NCI-H2227 treated with DMSO at 0.1 percent for 48 hours (cell line): ENCODE measurements at regions not wholly inside any gene's neighbourhood (a gene's known extent, or its start where the extent isn't known, plus 50 kb on each side); places are given as distances from the start of the nearest gene placed in this dataset.

Source experiments
- DNase-seq: peaks from one replicate; lab custom pipeline; 2025; lab: John Stamatoyannopoulos, UW

DNA sequence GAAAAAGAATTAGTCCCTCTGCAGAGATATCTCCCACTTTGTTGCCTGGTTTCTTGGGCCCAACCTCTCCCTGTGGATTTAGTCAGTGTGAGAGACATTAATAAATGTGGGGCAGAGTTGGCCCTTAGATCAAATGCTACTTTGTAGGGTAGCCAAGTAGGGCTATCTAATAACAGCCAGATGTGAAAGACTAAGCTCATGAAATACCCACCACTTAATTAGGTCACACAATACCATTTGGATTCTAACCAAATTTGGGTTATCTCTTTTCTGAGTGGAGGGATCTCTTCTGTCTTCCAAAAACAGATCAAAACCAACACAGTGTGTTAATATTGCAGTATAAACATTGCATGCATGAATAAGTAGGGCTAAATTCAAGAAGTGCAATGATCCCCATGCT lies 626.8 kb upstream of the ZEB2 start:
- no peak for DNase-seq

DNA sequence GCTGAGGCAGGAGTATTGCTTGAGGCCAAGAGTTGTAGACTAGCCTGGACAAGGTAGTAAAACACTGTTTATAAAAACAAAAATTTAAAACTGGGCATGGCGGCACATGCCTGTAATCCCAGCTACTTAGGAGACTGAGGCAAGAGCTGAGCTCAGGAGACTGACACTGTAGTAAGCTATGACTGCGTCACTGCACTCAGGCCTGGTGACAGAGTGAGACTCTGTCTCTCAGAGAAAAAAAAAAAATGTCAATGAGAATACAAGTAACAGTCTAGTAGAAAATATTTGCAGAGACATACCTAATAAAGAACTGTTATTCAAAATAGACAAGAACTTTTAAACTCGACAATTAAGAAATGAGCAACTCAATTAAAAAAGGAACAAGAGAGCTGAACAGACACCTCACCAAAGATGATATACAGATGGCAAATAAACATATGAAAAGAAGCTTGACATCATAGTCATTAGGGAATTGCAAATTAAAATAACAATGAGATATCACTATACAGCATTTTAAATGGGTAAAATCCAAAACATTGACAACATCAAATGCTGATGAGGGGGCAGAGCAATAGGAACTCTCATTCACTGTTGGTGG lies 624.3 kb upstream of the ZEB2 start:
- DNase-seq: no peak

DNA sequence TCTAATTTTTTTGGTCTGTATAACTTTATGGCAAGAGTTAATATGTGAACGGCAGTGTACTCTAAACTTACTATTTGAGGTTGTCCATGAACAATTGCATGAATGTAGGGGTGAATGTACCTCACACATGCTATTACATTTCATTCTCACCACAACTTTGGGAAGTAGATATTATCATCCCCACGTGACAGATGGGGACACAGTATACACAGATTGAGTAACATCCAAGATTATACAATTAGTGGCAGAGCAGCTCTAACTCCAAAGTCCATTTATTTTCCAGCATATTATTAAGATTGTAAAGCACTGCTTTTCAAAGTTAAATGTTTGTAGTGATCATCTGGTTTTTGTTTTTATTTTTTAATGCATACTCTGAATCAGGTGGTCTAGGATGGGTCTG lies 622.1 kb upstream of the ZEB2 start:
- no peak for DNase-seq

DNA sequence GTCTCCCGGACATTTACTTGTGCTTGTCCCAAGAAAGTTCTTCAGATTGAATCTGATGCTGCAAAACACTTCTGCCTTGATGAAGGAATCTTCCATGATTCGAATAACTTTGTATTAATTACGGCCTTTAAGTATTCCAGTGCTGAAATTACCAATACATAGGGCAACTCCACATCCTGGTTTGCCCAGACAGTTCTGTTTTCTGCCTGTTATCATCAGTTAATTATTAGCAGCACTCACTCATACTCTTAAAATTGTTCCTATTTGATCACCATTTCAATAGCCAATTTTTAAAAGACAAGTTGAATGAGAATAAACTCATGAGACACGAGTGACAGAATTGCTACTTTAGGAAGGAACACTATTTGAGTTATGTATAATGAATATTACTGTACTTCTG lies 620.7 kb upstream of the ZEB2 start:
- no peak for DNase-seq

DNA sequence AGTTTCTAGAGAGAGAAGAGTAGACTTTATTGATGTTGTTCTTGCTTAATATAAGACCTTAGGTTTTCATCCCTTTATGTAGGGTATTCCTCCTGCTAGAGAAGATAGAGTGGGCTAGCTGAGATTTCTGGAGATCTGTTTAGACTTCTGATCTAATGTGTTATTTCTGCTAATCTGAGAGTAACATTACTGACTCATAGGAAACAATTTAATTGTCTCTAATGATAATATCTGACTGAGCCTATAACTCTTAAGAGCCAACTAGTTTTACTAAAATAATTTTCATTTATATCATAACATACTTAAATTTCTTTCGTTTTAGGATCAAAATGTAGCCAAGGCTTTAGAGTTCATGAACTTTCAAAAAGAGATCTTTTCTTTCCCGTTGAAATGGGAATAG lies 618.7 kb upstream of the ZEB2 start:
- no peak for DNase-seq

DNA sequence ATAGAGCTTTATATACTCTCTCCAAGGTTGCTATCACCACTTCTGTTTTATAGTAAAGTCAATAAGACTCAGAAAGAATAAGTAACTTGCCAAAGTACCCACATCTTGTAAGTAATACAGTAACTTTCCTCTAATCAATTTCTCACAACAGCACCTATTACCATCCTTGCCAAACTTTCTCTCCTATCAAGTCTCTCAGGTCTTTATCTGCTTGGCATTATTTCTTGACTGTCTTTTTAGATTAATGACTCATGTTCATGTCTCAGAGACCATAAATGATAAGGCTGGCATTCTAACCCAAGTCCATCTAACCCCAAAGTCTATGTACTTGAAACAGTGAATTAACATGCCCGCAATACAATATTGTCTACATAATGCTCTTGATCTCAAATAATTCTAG lies 618.0 kb upstream of the ZEB2 start:
- no peak for DNase-seq

DNA sequence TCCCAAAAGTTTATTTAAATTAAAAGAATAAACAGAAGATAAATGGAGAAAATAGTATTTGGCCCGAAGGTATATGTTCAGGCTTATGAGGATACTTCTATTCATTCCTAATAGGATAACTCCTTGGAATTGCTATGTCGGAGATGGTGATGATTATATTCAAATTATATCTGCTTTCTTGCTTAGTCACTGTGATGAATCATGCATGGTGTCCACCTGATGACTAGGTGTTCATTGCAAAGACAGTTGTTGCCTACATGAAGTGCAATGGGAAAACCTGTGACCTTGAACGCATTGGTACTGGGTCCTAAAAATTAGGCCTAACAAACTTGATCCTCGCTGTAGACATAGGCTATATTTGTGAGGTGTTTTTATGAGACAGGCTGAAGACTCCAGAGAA lies 617.3 kb upstream of the ZEB2 start:
- no peak for DNase-seq

DNA sequence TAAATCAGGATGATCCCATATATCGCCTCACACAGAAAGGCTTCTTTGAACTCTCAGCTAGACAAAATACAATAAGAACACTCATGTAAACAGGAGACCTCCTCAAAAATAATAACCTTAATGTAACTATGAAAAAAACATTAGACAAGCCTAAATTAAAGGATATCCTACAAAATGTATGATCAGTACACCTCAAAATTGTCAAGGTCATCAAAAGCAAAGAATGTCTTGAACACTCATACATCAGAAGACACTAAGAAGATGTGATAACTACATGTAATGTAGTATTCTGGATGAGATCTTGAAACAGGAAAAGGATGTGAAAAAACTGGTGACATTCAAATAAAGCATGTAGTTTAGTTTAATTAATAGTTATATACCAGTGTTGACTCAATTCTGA lies 616.8 kb upstream of the ZEB2 start:
- DNase-seq: no peak

DNA sequence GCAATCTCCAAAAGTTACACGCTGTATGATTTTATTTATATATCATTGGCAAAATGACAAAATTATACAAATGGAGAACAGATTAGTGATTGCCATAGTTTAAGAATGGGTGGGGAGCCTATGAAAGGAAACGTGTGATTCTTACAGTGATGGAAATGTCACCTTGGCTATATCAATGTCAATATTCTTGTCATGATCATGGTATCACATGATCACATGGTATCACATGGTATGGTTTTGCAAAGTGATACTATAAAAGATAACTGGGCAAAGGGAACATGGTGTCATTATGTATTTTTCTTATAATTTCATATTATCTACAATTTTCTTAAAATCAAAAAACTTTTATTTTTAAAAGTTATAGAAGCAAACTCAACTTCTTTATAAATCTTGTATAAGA lies 606.2 kb upstream of the ZEB2 start:
- DNase-seq: no peak

DNA sequence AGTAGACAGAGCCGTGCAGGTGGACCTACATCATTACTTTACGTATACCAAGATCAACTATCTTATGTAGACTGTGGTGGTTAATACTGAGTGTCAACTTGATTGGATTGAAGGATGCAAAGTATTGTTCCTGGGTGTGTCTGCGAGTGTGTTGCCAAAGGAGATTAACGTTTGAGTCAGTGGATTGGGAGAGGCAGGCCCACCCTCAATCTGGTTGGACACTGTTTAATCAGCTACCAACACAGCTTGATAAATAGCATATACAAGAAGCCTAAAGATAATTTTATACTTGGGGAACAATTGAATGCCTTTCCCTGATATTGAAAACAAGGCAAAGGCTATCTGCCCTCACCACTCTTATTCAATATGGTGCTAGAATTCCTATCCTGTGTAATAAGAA lies 604.2 kb upstream of the ZEB2 start:
- DNase-seq: no peak

DNA sequence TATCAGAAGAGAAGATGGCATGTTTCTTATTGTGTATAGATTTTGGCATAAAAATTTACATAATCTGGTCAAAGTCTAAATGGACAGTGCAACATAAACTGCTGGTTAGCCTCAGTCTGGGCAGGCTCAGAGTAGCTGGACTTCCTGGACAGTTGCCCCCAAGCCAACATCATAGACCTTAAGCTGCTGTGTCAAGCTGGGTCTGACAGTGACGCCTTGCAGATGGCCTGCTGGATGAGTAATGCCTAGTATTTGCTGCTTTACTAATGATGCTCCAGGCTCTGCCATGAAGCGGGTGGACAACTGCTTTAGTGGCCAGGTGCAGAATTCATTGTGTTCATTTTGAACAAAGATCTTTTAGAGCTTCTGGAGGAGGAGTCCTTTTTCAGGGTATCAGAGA lies 603.7 kb upstream of the ZEB2 start:
- DNase-seq: no peak

DNA sequence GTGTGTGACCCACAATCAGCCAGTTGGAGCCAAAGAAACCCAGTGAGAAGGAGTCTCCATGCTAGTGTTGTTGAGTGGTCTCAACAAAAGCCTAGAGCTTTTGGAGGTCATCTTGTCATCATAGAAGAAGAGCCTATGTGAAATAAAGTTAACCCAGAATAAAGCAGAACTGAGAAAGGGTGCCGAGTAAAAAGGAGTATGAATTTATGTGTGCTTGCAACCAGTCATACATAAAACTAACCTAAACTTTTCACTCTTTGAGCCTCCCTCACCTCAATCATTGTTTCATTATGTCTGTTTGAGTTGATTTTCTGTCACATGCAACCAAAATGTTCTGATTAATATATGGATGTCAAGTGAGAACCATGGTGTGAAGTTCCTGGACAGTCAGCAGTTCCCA lies 599.3 kb upstream of the ZEB2 start:
- DNase-seq: no peak

DNA sequence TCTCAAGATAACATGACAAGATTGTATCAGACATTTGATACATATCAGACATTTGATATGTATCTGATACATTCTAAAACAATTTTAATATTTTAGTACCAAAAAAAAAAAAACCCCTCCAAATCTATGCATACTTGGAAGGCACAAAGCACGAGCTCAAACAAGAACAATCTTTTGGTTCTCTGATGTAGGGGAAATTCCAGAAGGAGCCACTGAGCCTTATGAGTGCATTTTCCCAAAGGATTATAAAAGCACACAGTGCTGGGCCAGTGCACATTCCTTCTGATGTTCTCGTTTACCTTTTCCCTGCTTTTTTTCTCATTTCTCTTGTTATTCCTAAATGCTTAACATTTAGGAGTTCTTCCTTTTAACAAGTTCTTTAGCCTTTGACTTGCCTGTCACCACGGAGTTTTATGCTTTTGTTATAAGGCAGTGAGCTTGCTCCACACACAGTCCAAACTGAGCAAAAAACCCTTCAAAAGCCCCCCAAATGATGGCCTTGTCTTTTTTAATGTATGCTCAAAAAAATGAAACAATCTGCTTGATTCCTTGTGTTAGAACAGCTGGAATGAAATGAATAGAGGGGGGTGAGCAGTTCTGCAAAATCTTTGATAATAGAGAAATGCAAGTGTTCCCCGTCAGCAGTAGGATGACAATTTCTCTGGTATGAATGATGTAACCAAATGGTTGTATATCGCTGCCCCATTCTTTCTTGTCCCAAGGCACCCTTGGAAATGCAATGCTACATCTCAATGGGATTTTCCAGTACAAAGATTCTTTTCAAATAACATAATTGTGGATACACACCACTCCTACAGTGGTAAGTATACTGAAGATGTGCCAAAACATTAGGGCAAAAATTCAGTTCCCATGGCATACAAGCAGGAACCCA lies 597.2 kb upstream of the ZEB2 start:
- no peak for DNase-seq

DNA sequence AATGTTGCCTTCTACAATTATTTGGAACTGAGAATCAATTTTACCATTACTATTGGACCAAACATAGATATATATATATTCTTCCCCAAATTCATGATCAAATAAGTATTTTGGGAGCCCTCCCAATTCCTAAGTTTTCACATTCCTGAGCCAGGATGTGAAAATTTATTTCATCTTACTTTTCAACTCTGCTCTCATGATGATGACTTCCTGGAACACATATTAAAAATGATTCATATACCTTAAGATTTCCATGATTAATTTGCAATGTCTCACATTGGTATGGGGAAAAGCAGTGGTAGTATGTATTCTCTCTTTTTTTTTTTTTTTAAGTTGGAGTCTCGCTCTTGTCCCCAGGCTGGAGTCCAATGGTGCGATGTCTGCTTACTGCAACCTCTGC lies 596.1 kb upstream of the ZEB2 start:
- no peak for DNase-seq

DNA sequence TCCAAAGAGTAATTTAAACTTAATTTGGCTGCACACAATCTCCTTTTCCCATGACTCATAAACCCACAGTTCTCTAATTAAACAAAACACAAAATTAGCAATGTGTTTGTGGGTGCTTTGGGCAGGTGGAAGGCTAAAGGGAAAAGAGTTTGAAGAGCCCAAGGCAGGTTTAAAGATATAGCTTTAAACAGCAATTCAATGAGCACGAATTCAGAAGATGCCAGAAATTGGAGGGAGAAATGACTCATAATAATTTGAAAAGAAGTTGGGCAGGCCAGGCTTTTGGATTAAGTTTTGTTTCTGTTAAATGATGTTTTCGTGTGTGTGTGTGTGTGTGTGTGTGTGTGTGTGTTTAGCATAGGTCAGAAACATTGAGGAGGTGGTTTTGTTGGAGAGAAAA lies 594.8 kb upstream of the ZEB2 start:
- DNase-seq: no peak

DNA sequence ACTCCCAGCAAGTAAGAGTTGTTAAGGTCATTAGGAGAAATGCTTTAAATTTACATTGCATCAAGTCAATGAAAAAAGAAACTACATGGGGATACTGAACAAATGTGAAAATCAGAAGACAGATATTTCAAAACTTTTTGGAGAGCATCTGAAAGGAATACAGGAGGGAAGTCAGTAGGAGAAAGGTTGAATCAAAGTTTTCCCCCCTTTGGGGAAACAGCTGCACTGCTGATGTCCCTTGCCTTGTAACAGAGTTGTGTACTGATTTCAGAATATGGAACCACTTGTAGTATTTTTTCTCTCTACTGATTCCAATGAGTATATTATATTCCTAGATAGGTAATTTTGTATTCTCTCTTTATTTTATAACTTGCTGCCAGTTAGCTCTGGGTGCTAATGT lies 592.5 kb upstream of the ZEB2 start:
- DNase-seq: no peak

DNA sequence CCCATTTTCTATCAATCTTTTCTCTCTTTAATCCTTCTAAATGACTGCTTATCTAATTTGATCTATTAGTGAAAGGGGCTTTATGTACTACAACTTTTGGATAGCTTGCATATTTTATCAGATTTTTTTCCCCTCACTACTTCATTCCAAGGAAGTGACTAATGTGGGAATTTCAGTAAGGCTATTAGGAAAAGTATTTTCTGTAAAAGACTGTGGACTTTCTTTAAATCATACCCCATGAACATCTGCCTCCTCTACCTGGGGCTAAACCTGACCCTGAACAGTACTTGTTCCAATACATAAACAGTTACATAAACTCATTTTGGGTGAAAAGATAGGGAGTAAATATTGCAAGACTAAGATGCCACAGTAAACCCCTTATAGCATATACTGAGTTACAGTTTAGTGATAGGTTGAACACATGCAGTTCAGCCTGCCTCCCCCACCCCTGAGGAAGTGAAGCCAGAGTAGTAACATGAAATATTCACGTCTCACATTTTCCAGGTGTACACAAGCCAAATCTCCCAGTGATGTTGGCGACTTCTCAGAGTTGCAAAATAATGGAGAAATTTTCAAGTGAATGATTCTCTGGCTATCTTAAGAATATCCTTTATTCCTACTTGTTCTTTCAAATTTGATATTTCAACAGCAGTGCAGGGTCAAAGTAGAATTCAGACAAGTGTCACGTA lies 590.9 kb upstream of the ZEB2 start:
- DNase-seq: no peak

DNA sequence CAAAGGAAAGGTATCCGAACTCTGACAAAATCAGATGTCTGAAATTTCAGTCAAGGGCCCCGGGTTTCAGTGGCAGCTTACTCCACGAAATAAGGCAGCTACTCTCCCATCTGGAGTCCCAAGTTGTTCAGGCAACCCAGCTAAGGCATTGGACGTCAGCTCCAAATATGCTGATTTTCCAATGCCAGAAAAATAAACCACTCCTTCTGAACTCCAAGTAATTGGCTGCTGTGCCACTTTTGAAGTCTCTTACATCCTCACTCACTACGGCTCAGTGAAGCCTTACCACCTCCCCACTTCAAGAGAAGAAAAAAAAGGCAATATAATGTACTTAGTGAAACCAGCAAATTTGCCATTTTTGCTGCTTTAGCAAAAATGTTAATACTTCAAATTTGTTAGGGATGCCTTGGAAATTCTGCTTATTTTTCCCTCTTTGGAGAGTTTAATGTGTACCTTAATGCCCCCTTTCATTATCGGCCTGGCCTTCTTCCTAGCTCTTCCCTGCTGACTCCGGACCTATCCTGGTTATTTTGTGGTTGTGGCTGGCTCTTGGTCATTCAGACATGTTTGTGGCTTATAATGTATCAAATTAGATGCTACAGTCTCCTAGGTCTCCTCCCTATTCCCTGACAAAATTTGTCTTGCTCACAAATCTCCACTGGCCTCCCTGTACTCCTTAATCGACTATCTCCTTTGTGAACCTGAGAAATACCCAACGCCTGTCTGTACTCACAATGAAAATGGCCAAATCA lies 589.2 kb upstream of the ZEB2 start:
- no peak for DNase-seq

DNA sequence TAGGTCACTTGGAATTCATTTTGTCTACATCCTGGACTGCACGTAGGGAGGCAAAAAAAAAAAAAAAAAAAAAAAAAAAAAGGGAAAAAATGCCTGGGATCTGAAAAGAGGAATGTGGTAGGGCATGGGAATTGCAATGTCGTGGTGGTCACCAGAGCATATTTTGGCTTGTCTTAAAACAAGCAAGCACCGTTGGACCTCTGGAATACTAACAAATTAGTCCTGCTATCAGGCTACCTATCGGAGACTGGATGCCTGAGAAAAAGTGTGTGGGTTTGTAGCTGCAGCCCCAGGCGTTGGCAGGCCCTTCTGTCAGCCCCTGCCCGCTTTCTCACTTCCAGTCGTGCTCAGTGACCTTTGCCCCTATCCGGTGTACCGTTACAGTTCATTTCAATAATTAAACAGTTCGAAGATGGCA lies 588.5 kb upstream of the ZEB2 start:
- DNase-seq: no peak

DNA sequence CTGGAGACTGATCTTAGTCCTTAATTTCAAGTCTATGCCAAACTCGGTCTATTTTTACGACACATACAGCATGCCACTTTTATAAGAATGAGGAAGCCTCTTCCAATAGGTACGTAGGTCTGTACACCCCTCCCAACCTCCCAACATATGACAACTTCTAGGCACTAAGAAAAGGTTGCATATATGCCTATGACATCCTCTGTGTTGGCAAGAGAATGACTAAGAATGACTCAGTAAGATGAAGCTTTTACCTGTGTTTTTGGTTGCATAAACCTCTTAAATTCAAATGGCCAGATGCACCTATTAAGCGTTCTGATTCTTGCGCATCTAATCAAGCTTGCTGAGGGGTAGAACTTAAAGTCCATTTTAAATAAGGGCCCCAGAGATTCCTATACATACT lies 586.4 kb upstream of the ZEB2 start:
- no peak for DNase-seq

DNA sequence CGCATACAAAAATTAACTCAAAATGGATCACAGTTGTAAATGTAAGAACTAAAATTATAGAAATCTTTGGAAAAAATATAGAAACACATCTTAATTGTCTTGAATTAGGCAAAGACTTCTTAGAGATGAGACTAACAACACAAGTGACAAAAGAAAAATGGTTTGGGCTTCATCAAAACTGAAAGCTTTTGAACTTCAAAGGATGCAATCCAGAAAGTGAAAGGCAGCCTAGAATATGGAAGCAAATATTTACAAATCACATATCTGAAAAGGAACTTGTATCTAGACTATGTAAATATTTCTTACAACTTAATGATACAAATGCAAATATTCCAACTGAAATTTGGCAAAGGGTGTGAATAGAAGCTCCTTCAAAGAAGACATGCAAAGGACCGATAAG lies 582.8 kb upstream of the ZEB2 start:
- no peak for DNase-seq

DNA sequence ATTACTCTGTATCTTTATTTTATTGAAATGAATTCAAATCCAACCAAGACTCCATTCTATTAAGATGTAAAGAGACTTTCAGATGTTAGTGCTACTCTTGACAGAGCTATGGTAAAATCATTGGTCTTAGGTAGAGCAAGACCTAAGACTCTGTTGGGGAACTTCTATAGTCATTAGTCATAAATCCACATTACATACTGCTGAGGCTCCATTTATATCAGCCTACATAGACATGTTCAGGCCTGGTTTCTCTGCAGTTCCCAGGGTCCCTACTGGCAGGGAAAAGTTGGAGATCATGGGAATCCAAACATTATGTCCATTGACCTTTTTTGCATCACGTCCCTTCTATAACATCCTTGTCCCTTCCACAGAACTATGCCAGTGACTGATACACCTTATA lies 580.4 kb upstream of the ZEB2 start:
- no peak for DNase-seq

DNA sequence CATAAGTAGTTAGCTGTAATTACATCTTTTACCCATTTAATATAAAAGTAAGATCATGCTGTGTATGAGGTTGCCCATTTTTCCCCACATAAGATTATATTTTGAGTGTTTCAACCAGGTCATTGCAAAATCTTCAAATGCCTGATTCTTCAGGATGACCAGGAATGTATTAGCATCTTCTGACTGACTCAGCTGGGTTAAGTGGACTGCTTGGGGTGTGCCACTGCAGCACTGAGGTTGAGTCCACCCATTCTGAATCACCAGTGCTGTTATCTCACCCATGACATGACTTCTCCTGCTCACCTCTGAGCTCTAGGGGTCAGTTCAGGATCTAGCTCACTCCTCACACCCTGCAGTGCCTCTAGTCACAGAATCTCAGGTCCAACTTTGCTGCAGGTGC lies 576.7 kb upstream of the ZEB2 start:
- DNase-seq: no peak
